ENCODE measurements at regions not wholly inside any gene's neighbourhood (a gene's known extent, or its start where the extent isn't known, plus 50 kb on each side); places are given as distances from the start of the nearest gene placed in this dataset.

DNA sequence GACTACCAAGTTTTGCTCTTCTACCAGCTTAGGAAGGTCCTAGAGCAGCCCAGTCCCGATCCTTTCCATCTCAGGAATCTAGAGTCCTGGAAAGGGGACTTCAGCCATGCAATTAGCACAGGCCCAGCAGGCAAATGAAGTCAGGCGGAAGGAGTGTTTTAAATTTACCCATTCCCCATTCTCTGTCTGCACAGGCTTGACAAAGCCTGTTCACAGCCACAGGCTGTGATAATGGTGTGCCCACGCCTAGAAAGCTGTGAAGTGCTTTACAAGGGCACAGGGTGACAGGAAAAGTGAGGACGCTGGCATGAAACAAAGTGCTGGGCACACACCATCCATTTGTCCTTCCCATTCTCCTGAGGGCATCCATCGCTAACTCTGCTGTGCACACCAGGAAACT is 79.0 kb downstream of the PITPNM2 start:
- POLR2A ChIA-PET = no interaction called here
- CTCF ChIA-PET = no interaction called here
- DNase-seq (ENCODE audit: extremely low spot score) = no peak
- TF ChIP-seq NFRKB (IDR thresholded peaks at IDR 0.05) = no peak
- no peak for TF ChIP-seq TARDBP (IDR thresholded peaks at IDR 0.05)
- TF ChIP-seq SUZ12 (IDR thresholded peaks at IDR 0.05) = no peak
- TF ChIP-seq FOXM1 (IDR thresholded peaks at IDR 0.05; ENCODE audit: borderline replicate concordance) = no peak
- no peak for TF ChIP-seq HDGF (IDR thresholded peaks at IDR 0.05; ENCODE audit: borderline replicate concordance)
- TF ChIP-seq FOXA1 (IDR thresholded peaks at IDR 0.05) = no peak
- TF ChIP-seq, protein P1, sequence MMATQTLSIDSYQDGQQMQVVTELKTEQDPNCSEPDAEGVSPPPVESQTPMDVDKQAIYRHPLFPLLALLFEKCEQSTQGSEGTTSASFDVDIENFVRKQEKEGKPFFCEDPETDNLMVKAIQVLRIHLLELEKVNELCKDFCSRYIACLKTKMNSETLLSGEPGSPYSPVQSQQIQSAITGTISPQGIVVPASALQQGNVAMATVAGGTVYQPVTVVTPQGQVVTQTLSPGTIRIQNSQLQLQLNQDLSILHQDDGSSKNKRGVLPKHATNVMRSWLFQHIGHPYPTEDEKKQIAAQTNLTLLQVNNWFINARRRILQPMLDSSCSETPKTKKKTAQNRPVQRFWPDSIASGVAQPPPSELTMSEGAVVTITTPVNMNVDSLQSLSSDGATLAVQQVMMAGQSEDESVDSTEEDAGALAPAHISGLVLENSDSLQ (IDR thresholded peaks at IDR 0.05) = no peak
- no peak for TF ChIP-seq ELF4 (IDR thresholded peaks at IDR 0.05)
- TF ChIP-seq SP1 (IDR thresholded peaks at IDR 0.05) = no peak
- TF ChIP-seq CTBP1 (IDR thresholded peaks at IDR 0.05; ENCODE audit: borderline replicate concordance) = no peak

DNA sequence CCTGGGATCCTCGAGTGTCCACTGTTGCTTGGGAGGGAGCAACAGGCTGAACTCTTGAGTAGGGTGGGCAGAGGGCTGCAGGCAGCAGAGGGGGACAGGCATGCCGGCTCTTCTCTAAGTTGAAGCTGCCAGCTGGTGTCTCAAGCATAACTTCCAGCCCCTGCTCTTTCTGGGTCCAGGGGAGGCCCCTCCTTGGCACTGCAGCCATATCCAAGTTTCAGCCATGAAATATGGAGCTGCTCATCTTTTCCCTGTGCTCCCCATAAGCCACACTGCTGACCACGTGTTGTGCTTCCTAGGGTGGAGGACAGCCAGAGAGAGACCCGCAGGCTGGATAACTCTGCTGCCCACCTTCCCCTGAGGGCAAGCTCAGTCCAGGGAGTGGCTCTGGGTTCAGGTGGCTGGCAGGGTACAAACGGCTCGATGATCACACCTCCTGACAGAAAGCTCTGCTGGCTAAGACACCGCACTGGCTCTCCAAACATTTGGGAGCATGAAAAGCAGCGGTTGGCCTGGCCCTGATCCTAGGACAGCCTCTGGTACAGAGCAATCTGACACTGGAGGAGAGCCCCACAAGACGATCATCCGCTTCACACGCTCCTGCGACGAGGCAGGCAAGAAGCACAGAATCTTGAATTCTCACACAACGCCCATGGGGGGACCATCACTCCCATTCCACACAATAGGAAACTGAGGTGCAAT is 79.6 kb downstream of the PITPNM2 start:
- ChIA-PET POLR2A (no interaction called here), CTCF (interaction anchor here (1.2 kb wide), 1 partner anchor 15 kb away, joined by 3 read pairs; no protein-coding TSS in a partner anchor)
- DNase-seq (ENCODE audit: extremely low spot score) = no peak
- no peak for TF ChIP-seq HDGF (IDR thresholded peaks at IDR 0.05; ENCODE audit: borderline replicate concordance)
- no peak for TF ChIP-seq ARNT (IDR thresholded peaks at IDR 0.05)

DNA sequence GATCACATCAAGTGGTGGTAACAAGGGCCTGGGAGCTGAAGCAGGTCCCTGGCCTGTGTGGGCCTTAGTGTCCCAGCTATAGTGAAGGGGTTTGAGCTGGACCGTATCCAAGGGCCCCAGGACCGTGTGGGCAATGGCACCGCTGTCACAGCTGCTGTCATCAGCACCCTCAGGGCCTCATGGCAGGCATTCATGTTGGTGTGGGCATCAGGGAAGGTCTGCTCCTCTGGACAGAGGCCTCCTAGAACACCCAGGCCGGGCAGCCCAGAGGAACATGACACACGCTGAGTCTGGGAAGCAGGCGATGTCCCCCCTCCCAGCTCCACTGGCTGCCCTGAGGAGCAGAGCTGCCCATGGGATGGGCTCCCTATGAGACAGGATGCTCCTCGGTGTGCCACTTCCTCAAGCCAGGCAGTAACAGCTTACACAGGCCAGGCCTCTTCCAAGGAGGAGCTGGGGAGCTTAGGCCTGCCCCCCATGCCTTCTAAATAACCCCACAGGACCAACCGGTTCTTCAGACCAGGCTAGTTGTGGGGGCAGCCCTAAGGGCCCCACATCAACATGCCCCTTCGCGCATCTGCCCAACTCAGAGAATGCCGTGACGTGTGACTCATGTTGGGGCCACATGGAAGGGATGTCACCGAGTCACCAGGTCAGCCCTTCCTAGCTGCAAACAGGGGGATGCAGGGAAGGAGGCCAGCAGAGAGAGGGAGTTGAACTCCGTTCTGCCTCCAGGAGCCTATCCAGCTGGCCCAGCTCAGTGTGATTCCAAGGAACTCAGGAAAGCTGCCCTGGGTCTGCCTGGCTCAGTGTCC is 80.4 kb downstream of the PITPNM2 start:
- POLR2A ChIA-PET = no interaction called here
- CTCF ChIA-PET = interaction anchor here (1.2 kb wide), 1 partner anchor 14 kb away, joined by 3 read pairs; no protein-coding TSS in a partner anchor
- TF ChIP-seq SP1 (IDR thresholded peaks at IDR 0.05) = no peak
- no peak for TF ChIP-seq ARNT (IDR thresholded peaks at IDR 0.05)
- TF ChIP-seq, protein P1 (IDR thresholded peaks at IDR 0.05) = no peak
- TF ChIP-seq LEF1 (IDR thresholded peaks at IDR 0.05; ENCODE audit: borderline replicate concordance) = no peak
- no peak for TF ChIP-seq TARDBP (IDR thresholded peaks at IDR 0.05)
- no peak for TF ChIP-seq CTBP1 (IDR thresholded peaks at IDR 0.05; ENCODE audit: borderline replicate concordance)
- TF ChIP-seq BHLHE40 (IDR thresholded peaks at IDR 0.05; ENCODE audit: borderline replicate concordance) = no peak
- no peak for TF ChIP-seq NFRKB (IDR thresholded peaks at IDR 0.05)
- no peak for TF ChIP-seq FOXM1 (IDR thresholded peaks at IDR 0.05; ENCODE audit: borderline replicate concordance)
- TF ChIP-seq FOXK2 (IDR thresholded peaks at IDR 0.05) = no peak
- TF ChIP-seq ELF4 (IDR thresholded peaks at IDR 0.05) = no peak
- no peak for TF ChIP-seq HDGF (IDR thresholded peaks at IDR 0.05; ENCODE audit: borderline replicate concordance)
- no peak for DNase-seq (ENCODE audit: extremely low spot score)

- ChIA-PET CTCF (interaction anchor here (1.2 kb wide), 1 partner anchor 13 kb away, joined by 3 read pairs; no protein-coding TSS in a partner anchor), POLR2A (no interaction called here)
- no peak for DNase-seq (ENCODE audit: extremely low spot score)
- TF ChIP-seq FOXK2 (IDR thresholded peaks at IDR 0.05) = no peak
- no peak for TF ChIP-seq L3MBTL2 (conservative IDR thresholded peaks at IDR 0.05)
- TF ChIP-seq, protein P1 (IDR thresholded peaks at IDR 0.05) = no peak
- TF ChIP-seq FOXM1 (IDR thresholded peaks at IDR 0.05; ENCODE audit: borderline replicate concordance) = no peak
- TF ChIP-seq TARDBP (IDR thresholded peaks at IDR 0.05) = no peak
- no peak for TF ChIP-seq SP1 (IDR thresholded peaks at IDR 0.05)
- no peak for TF ChIP-seq NFRKB (IDR thresholded peaks at IDR 0.05)
- TF ChIP-seq LEF1 (IDR thresholded peaks at IDR 0.05; ENCODE audit: borderline replicate concordance) = no peak
- no peak for TF ChIP-seq ELF4 (IDR thresholded peaks at IDR 0.05)
- no peak for TF ChIP-seq SUZ12 (IDR thresholded peaks at IDR 0.05)
- TF ChIP-seq BHLHE40 (IDR thresholded peaks at IDR 0.05; ENCODE audit: borderline replicate concordance) = no peak
- TF ChIP-seq ZNF384 (IDR thresholded peaks at IDR 0.05) = no peak
- no peak for TF ChIP-seq HDGF (IDR thresholded peaks at IDR 0.05; ENCODE audit: borderline replicate concordance)
- TF ChIP-seq CTBP1 (IDR thresholded peaks at IDR 0.05; ENCODE audit: borderline replicate concordance) = no peak
- TF ChIP-seq ARNT (IDR thresholded peaks at IDR 0.05) = no peak
These were observed 81.2 kb downstream of the PITPNM2 start for GRCh38 chr12:123069436-123070266.

- TF ChIP-seq SP1 (IDR thresholded peaks at IDR 0.05) = no peak
- no peak for TF ChIP-seq BHLHE40 (IDR thresholded peaks at IDR 0.05; ENCODE audit: borderline replicate concordance)
- TF ChIP-seq CTBP1 (IDR thresholded peaks at IDR 0.05; ENCODE audit: borderline replicate concordance) = no peak
- no peak for TF ChIP-seq NFRKB (IDR thresholded peaks at IDR 0.05)
- TF ChIP-seq FOXM1 (IDR thresholded peaks at IDR 0.05; ENCODE audit: borderline replicate concordance) = no peak
- TF ChIP-seq FOXK2 (IDR thresholded peaks at IDR 0.05) = no peak
- TF ChIP-seq ARNT (IDR thresholded peaks at IDR 0.05) = no peak
- POLR2A ChIA-PET = no interaction called here
- DNase-seq (ENCODE audit: extremely low spot score) = no peak
- CTCF ChIA-PET = no interaction called here
These were observed 83.2 kb downstream of the PITPNM2 start for GRCh38 chr12:123067654-123068053.

Measured in HEK293T (cell line).